Ovary (tissue), 7 donors: ENCODE measurements at regions not wholly inside any gene's neighbourhood (a gene's known extent, or its start where the extent isn't known, plus 50 kb on each side); places are given as distances from the start of the nearest gene placed in this dataset.
A peak's percentile ranks its signal among the peaks of the same experiment; 100 is the strongest.

Experiments used
- DNase-seq, 5 donors: peaks; one replicate each; pipeline ENCODE4 v3.0.0-alpha.2; 2019 to 2020
- H3K27ac ChIP-seq, 2 donors: fragments of 200-600 bp; one replicate each; pipeline versions ENCODE4 v1.5.1 to v1.8.0; 2019 to 2022
- H3K27me3 ChIP-seq: fragments of 200-600 bp; one replicate; pipeline ENCODE4 v1.8.0; 2022
- H3K36me3 ChIP-seq: fragments of 200-600 bp; sonication (generic); one replicate; pipeline ENCODE4 v1.5.1; 2019
- H3K4me1 ChIP-seq: one replicate; pipeline ENCODE4 v1.8.1; 2013; ENCODE audit warnings: mild to moderate bottlenecking, moderate library complexity; ENCODE audit not compliant: insufficient read depth
- H3K4me3 ChIP-seq: fragments of 200-600 bp; sonication (generic); one replicate; pipeline ENCODE4 v1.5.1; 2017
- H3K9me3 ChIP-seq, 2 donors: fragments of 200-600 bp in 1 of 2; sonication (generic) in 1 of 2; one replicate each; pipeline versions ENCODE4 v1.5.1 to v1.8.1; 2013 to 2019; ENCODE audit warnings: mild to moderate bottlenecking in 1 of 2, moderate library complexity in 1 of 2
- EP300 ChIP-seq: sonication (generic); formaldehyde crosslinking; IDR thresholded peaks from one replicate; pipeline ENCODE4 v1.6.1; 2017; ENCODE audit warnings: antibody characterized with exemption
- POLR2A ChIP-seq: fragments of 450-650 bp; IDR thresholded peaks from one replicate; pipeline ENCODE4 v1.6.1; 2017; ENCODE audit warnings: antibody characterized with exemption, mild to moderate bottlenecking, moderate library complexity
- WGBS, 3 donors: extraction: QIAGEN DNeasy Blood & Tissue Kit in 1 of 3; methylation state at CpG; one replicate each; pipeline versions ENCODE4 v1.1.5 to v1.1.7; 2013 to 2017; 5-methylcytosine and 5-hydroxymethylcytosine counted together
- intact Hi-C, 4 donors: fragments of 100-400 bp; cut with DNase I; formaldehyde crosslinking; loops; one replicate each; pipeline versions ENCODE4 v1.11.0 to v1.15.1; 2022 to 2023
- TF ChIP-seq, protein P1 (sequence below), 3 donors: fragments of 450-650 bp in 2 of 3; fragments of 200-600 bp in 1 of 3; IDR thresholded peaks; one replicate each; pipeline versions ENCODE4 v1.5.1 to v1.8.0; 2016 to 2022; ENCODE audit warnings: antibody characterized with exemption in 3 of 3, mild to moderate bottlenecking in 1 of 3
- donor health status: DM: no; HTN: no; CAD: no; lungs with moderate emphysema.
- donor health status: DM: no; HTN: no; CAD: no.
- donor health status: Bipolar disorder and iron deficiency.
- donor health status: DM: no; HTN: no; CAD: no.
- donor health status: DM: yes; HTN: yes; CAD: no.

DNA sequence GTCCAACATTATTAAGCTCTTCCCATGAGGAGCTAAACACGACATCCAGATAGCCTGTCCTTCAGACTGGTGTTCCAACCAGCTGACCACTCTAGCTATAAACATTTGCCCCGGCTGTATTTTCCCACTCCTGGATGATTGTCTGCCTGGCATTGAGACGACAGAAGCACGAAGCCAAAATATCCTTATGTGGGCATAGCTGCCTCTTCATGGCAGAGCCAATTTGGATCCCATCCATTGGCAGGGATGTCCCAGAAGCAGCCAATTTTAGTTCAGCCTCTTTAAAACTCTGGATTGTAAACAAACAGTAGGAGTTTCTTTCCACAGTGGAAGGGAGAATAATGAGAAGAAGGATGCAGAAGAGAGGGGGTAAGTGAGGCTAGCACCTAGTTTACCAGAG is 507.6 kb downstream of the CETN3 start:
- TF ChIP-seq POLR2A (no peak), EP300 (no peak)
- TF ChIP-seq, protein P1, sequence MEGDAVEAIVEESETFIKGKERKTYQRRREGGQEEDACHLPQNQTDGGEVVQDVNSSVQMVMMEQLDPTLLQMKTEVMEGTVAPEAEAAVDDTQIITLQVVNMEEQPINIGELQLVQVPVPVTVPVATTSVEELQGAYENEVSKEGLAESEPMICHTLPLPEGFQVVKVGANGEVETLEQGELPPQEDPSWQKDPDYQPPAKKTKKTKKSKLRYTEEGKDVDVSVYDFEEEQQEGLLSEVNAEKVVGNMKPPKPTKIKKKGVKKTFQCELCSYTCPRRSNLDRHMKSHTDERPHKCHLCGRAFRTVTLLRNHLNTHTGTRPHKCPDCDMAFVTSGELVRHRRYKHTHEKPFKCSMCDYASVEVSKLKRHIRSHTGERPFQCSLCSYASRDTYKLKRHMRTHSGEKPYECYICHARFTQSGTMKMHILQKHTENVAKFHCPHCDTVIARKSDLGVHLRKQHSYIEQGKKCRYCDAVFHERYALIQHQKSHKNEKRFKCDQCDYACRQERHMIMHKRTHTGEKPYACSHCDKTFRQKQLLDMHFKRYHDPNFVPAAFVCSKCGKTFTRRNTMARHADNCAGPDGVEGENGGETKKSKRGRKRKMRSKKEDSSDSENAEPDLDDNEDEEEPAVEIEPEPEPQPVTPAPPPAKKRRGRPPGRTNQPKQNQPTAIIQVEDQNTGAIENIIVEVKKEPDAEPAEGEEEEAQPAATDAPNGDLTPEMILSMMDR (IDR thresholded peaks at IDR 0.05): no peak
- DNase-seq: peak in 1 of 5 donors; percentile 5

DNA sequence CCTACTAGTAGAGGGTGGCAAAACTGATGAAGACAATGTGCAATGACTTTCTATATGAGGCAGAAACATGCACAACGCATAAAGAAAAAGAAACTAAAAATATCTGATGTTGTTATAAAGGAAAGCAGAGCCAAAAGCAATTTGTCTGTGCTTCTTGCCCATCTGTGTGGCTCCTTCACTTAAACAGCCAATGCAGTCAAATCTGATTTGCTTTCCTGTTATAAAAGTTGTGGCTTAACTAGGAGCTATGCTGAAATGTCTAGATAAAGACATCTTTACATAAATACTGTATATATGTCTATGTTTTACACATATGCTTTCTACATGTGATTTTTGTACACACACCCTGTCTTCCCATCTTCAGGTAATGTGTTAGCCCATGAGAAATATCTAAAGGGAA is 508.2 kb downstream of the CETN3 start:
- intact Hi-C loops: no loop called here
- no peak overlapping the region for H3K4me3 ChIP-seq
- no peak overlapping the region for H3K27ac ChIP-seq
- 57 to 69% (median 62%) methylated on average over 1 of the region's 1 CpG for WGBS, 3 donors
- DNase-seq: no peak
- no peak for TF ChIP-seq POLR2A
- TF ChIP-seq, protein P1 (IDR thresholded peaks at IDR 0.05): no peak
- TF ChIP-seq EP300: no peak
- H3K36me3 ChIP-seq: no peaks in the 10 kb centered on the region
- no peaks in the 10 kb centered on the region for H3K27me3 ChIP-seq
- H3K4me1 ChIP-seq: no peaks in the 10 kb centered on the region
- no peaks in the 10 kb centered on the region for H3K9me3 ChIP-seq

More for the DNA sequence above, 507.6 kb downstream of the CETN3 start:
- Histone ChIP-seq H3K27me3 (no peaks in the 10 kb centered on the region), H3K4me3 (no peak overlapping the region), H3K27ac (no peak overlapping the region), H3K4me1 (no peaks in the 10 kb centered on the region), H3K36me3 (no peaks in the 10 kb centered on the region), H3K9me3 (no peaks in the 10 kb centered on the region)
- intact Hi-C loops: no loop called here
- 11 to 25% (median 20%) methylated on average over 4 of the region's 4 CpGs for WGBS, 3 donors

DNA sequence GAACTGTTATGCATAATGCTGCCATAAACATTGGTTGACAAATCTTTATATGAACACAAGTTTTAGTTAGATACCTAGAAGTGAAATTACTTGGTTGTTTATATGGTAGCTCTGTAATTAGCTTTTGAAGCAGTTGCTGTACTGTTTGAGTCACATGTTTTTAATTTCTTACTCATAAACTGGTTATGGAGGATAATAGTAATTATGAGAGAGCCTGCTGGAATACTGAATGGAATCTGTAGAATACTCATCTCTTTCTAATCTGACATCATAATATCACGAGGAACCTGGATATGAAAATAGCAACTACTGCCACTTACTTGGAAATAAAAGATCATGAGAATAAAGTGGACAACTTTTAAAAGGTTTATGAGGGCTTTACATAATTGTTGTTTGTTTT is 509.2 kb downstream of the CETN3 start:
- Histone ChIP-seq H3K27me3 (no peaks in the 10 kb centered on the region), H3K36me3 (no peaks in the 10 kb centered on the region), H3K4me1 (no peaks in the 10 kb centered on the region), H3K27ac (no peak overlapping the region), H3K4me3 (no peak overlapping the region), H3K9me3 (no peaks in the 10 kb centered on the region)
- 78 to 95% (median 89%) methylated on average over 1 of the region's 1 CpG for WGBS, 3 donors
- TF ChIP-seq POLR2A: no peak
- TF ChIP-seq, protein P1 (IDR thresholded peaks at IDR 0.05): no peak
- TF ChIP-seq EP300: no peak
- no peak for DNase-seq
- intact Hi-C loops: no loop called here

DNA sequence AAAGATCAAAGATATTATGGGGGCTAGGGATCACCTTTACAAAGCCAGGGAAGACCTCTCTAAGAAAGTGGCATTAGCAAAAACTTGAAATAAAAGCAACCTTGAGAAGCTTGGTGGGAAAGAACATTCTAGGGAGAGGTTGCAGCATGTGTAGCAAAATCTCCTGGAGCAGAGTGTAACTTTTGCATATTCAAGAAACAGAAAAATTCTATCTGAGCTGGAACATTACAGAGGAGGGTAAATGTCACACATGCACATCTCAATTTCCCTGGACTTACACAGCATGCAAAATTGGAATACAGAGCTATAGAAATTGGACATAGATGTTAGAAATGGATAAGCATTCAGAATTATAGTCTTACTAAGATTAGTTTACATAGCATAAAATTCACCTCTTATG is 510.0 kb downstream of the CETN3 start:
- intact Hi-C loops: no loop called here
- DNase-seq: no peak
- H3K36me3 ChIP-seq: no peaks in the 10 kb centered on the region
- no peaks in the 10 kb centered on the region for H3K27me3 ChIP-seq
- no peaks in the 10 kb centered on the region for H3K4me1 ChIP-seq
- no peaks in the 10 kb centered on the region for H3K9me3 ChIP-seq
- H3K4me3 ChIP-seq: no peak overlapping the region
- TF ChIP-seq, protein P1 (IDR thresholded peaks at IDR 0.05): no peak
- TF ChIP-seq POLR2A: no peak
- TF ChIP-seq EP300: no peak
- no peak overlapping the region for H3K27ac ChIP-seq

DNA sequence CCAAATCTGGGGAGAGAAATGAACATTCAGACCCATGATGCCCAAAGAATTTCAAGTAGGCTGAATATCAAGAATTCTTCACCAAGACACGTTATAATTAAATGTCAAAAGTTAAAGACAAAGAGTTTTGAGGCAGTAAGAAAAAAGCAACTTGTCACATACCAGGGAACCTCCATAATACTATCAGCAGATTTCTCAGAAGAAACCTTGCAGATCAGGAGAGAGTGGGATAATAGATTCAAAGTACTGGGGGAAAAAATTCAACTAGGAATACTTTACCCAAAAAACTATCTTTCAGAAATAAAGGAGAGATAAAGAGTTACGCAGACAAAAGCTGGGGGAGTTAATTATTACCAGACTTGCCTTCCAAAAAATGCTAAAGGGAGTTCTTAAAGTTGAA is 516.0 kb downstream of the CETN3 start:
- intact Hi-C loops: no loop called here
- WGBS, 3 donors: 62 to 72% (median 68%) methylated on average over 2 of the region's 2 CpGs

More for the DNA sequence above, 516.0 kb downstream of the CETN3 start:
- H3K4me1 ChIP-seq: no peaks in the 10 kb centered on the region
- no peaks in the 10 kb centered on the region for H3K9me3 ChIP-seq
- H3K27me3 ChIP-seq: no peaks in the 10 kb centered on the region
- H3K27ac ChIP-seq: no peak overlapping the region
- no peaks in the 10 kb centered on the region for H3K36me3 ChIP-seq
- no peak for DNase-seq
- no peak overlapping the region for H3K4me3 ChIP-seq
- TF ChIP-seq POLR2A (no peak), EP300 (no peak)
- TF ChIP-seq, protein P1 (IDR thresholded peaks at IDR 0.05): no peak
